Stimulated activated CD8-positive, alpha-beta memory T cell treated with anti-CD3 and anti-CD28 coated beads, Interleukin-4, amount 100 ng/mL, for 4 hours (primary cell): ENCODE measurements at regions not wholly inside any gene's neighbourhood (a gene's known extent, or its start where the extent isn't known, plus 50 kb on each side); places are given as distances from the start of the nearest gene placed in this dataset.

Experiments
- DNase-seq, 2 donors: peaks; one replicate each; pipeline ENCODE4 v3.0.0-alpha.2; 2020; ENCODE audit warnings: low read depth in 2 of 2, low spot score in 1 of 2

GRCh38 chr18:39366656-39367055, 1801.1 kb upstream of the CELF4 start:
- no peak for DNase-seq

DNA sequence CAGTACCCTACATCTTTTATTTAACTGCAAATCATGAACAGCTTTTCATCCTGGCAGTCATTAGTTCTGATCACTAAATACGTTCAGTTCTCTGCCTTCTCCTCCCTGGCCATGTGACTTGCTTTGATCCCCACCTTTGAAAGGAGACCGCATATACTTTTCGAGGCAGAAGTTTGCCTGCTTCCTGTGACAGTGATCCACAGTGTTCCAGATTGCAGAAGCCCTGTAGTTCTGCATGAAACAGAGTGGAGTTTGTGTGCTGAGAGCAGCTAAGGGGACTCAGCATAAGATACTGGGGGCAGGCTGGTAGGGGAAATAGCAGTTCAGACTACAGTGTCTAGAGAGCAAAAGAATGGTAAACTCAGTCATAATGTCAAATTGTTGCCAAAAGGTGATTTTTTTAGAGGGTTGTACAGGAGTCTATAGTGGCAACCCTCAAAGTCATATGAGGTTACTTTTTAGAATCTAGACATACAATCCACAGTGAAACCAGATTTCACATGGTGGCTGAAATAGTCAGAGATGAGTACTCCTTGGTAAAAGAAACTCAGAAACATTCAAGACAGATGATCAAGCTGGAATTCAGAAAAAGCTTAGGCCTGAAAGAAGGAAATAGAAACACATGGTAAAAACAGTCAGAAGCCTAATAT, 1800.4 kb upstream of the CELF4 start:
- DNase-seq, result no peak

GRCh38 chr18:39360072-39360471, 1794.5 kb upstream of the CELF4 start:
- no peak for DNase-seq

DNA sequence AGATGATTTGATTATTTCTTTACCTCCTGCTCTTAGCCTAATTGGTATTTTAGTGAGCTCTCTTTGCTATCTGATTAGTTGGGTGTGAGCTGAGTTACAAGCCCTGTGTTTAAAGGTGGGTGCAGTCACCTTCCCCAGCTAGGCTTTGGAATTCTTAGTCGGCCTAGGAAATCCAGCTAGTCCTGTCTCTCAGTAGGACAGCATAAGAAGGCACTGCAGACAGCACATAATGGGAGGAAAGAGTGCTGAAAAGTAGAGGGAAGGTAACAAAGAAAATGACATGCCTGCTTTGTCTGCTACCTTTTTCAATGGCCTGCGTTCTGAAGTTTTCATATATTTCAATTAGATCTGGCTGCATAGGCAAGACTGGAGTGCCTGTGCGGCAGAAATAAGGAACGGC, 1794.0 kb upstream of the CELF4 start:
- DNase-seq, result no peak

GRCh38 chr18:39350945-39351344, 1785.3 kb upstream of the CELF4 start:
- DNase-seq, result no peak

DNA sequence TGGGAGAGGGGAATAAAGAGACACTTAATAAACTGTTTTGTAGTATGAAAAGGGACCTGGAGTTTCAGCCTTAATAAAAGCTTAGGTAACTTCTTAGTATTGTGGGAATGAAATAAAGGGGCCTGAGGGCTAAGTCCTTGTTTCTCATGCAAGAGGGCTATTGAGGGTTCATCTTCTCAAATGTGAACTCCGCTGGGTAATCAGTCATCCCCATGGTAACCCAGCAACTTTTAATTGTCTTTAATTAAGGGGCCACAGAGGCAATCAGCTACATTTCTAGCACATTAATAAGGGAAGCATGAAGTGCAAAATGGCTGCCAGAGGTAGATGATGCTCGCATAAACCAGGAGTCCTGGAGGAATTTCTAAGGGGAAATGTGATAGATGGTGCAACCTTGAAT, 1784.2 kb upstream of the CELF4 start:
- no peak for DNase-seq

- no peak for DNase-seq
These were observed 1783.2 kb upstream of the CELF4 start for GRCh38 chr18:39348757-39349156.

DNA sequence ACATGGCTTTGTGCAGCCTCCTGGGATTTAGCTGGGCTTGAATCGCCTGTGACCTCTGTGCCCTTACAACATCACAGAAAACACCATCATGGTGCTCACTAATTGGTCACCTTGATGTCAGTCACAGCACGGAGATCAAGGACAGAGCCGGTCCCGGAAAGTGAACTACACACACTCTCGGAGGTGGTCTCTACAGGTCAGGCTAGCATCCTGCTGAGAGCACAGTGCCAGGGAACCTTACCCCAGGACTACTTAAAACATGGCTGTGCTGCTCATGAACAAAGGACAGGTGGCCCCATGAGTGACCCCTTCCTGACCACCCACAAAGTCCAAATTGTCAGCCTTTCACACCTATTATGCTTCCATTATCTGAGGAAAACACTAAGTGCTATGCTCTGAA, 1782.1 kb upstream of the CELF4 start:
- DNase-seq, result no peak

GRCh38 chr18:39346916-39347315, 1781.3 kb upstream of the CELF4 start:
- DNase-seq, result no peak

GRCh38 chr18:39345321-39345720, 1779.7 kb upstream of the CELF4 start:
- no peak for DNase-seq

- DNase-seq, result no peak
These were observed 1778.9 kb upstream of the CELF4 start for GRCh38 chr18:39344487-39344886.

- no peak for DNase-seq
These were observed 1775.5 kb upstream of the CELF4 start for GRCh38 chr18:39341129-39341528.

DNA sequence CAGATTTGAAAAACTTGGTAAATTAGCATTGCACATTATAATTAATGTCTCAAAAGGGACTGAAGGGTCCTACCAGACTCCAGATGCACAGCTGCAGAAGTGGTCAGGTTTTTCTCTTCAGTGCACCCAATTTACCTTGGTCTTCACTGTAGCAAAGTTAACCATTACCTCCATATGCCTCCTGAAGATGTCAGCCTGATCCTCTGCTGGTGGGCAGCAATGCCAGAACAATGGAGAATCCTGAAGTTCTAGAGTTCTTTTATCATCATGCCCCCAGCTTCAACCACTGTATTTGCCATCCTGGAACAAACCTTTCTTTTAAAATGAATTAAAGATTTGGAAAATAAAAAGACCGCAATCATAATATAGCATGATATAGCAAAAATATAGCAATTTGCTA, 1774.8 kb upstream of the CELF4 start:
- DNase-seq, result no peak

GRCh38 chr18:39329496-39330275, 1764.1 kb upstream of the CELF4 start:
- no peak for DNase-seq

- DNase-seq, result no peak
These were observed 1761.2 kb upstream of the CELF4 start for GRCh38 chr18:39326772-39327171.

DNA sequence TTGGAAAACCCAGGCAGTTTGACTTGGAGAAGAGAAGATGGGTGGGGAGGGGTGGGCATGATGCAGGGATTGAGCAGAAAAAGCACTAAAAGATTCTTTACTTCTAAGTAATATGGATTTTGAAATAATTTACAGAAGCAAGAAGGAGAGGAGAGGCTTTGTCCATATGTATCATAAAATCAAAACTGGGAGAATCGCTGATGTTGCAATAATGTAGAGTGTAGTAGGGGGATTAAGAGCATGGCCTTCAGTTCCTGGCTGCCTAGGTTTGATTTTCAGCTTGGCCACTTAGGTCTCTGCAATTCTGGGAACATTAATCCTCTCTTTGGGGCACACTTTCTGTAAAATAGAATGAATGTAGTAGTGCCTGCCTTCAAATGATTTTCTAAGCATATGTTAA, 1760.4 kb upstream of the CELF4 start:
- DNase-seq, result no peak

- DNase-seq, result no peak
These were observed 1753.5 kb upstream of the CELF4 start for GRCh38 chr18:39319141-39319540.

GRCh38 chr18:39318462-39318861, 1752.9 kb upstream of the CELF4 start:
- no peak for DNase-seq

GRCh38 chr18:39318008-39318407, 1752.4 kb upstream of the CELF4 start:
- DNase-seq, result no peak

DNA sequence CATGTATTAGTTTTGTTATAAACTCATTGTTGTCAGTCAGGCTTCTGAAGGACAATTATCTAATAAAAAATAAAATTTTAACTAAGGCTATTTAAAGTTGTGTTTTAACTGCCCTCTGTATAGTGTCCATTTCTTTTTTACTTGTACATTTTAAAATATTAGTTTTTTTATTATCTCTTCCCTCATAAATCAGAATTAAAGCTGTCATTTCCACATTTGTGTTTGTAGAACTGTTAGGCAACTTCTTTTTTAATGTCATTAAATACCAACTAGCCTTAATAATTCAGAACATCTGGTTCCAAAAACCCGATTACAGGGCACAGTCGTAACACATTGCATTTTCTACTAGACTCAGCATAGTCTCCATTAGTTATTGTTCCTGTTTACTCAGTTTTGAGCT, 1749.0 kb upstream of the CELF4 start:
- no peak for DNase-seq

DNA sequence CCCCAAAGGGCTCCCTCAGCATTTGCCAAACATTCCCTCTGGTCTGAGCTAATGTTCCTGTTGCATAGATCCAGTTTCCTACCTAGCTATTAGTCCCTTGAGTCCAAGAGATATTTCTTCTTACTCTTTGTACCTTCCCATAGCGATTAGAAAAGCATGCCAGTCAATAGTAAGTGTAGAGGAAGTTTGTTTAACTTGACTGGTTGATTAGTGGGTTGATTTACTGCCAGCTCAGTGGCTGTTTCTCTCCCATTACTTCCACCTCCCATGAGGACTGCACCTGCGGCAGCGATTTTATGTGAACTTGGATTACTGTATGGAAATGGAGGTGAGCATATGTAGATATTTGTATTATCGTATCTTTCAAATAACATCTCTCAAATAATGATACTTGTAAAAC, 1748.4 kb upstream of the CELF4 start:
- DNase-seq, result no peak

DNA sequence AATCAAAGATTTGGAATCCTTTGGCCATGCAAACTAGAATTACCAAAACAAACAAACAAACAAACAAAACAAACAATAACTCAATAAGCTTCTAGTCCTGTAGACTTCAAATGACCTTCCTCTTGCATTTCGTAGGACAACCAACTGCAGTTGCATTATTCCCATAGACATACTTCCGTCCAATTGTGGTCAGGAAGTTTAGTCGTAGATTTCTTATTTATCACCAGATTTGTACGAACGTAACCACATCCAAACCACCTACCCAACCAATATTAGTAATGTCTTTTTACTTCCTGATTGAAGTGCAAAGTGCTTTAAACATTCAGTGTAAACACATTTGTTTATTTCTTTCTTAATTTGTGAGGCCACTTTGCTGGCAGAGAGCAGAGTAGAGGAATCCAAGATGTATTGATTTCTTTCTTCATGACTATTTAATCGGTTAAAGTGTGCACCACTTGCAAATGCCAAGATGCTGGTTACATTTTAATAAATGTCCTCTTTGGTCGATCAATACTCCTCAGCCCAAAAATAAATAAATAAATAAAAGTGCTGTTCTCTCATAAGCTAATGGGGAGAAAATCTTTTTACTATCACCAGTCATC, 1745.6 kb upstream of the CELF4 start:
- DNase-seq, result no peak
